Tibial nerve (tissue), 3 donors: ENCODE measurements at regions not wholly inside any gene's neighbourhood (a gene's known extent, or its start where the extent isn't known, plus 50 kb on each side); places are given as distances from the start of the nearest gene placed in this dataset.

Experiments used
- POLR2A ChIP-seq, 2 donors: fragments of 450-650 bp; IDR thresholded peaks; one replicate each; pipeline ENCODE4 v1.6.1; 2017; ENCODE audit warnings: antibody characterized with exemption in 2 of 2, mild to moderate bottlenecking in 2 of 2, moderate library complexity in 2 of 2
- TF ChIP-seq, protein P1 (sequence below), 5 experiments: fragments of 200-600 bp in 3 of 5; fragments of 450-650 bp in 2 of 5; sonication (generic) in 3 of 5; IDR thresholded peaks; one replicate each; pipeline ENCODE4 v1.5.1; 2016 to 2019; ENCODE audit warnings: antibody characterized with exemption in 5 of 5, mild to moderate bottlenecking in 3 of 5, moderate library complexity in 2 of 5

DNA sequence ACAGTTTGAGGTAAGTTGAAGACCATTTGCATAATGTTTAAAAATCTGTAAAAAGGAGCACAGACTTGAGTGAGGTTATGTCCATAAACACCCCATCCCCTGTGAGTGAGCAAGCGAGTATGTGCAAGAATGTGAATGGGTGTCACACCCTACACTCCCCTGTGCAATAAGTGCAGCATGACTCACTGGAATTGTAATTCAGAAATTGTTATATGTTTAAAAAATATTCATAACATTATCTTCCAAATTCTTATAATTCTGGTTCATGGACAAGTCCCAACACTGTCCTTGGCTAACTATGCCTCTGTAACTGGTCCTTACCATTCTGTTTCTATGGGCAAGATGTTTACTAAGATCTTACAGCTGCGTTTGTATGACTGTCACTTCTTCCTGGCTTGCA lies 207.8 kb upstream of the FAR2 start:
- TF ChIP-seq, protein P1, sequence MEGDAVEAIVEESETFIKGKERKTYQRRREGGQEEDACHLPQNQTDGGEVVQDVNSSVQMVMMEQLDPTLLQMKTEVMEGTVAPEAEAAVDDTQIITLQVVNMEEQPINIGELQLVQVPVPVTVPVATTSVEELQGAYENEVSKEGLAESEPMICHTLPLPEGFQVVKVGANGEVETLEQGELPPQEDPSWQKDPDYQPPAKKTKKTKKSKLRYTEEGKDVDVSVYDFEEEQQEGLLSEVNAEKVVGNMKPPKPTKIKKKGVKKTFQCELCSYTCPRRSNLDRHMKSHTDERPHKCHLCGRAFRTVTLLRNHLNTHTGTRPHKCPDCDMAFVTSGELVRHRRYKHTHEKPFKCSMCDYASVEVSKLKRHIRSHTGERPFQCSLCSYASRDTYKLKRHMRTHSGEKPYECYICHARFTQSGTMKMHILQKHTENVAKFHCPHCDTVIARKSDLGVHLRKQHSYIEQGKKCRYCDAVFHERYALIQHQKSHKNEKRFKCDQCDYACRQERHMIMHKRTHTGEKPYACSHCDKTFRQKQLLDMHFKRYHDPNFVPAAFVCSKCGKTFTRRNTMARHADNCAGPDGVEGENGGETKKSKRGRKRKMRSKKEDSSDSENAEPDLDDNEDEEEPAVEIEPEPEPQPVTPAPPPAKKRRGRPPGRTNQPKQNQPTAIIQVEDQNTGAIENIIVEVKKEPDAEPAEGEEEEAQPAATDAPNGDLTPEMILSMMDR (IDR thresholded peaks at IDR 0.05): no peak
- TF ChIP-seq POLR2A (IDR thresholded peaks at IDR 0.05): no peak
